ENCODE measurements at regions not wholly inside any gene's neighbourhood (a gene's known extent, or its start where the extent isn't known, plus 50 kb on each side); places are given as distances from the start of the nearest gene placed in this dataset.

- no peak for TF ChIP-seq EP300 (IDR thresholded peaks at IDR 0.05)
- TF ChIP-seq CTCF (IDR thresholded peaks at IDR 0.05) = no peak
- no peak for TF ChIP-seq POLR2A (IDR thresholded peaks at IDR 0.05; ENCODE audit: low read depth)
- no peak for TF ChIP-seq POLR2AphosphoS5 (IDR thresholded peaks at IDR 0.05)
These were observed 54.5 kb upstream of the GATA2 start for GRCh38 chr3:128547368-128547987.

Measured in esophagus muscularis mucosa (tissue), 4 donors.